DND-41 (cell line): ENCODE measurements at regions not wholly inside any gene's neighbourhood (a gene's known extent, or its start where the extent isn't known, plus 50 kb on each side); places are given as distances from the start of the nearest gene placed in this dataset.

Source experiments
- EZH2 ChIP-seq: IDR thresholded peaks from 3 replicates; pipeline ENCODE4 v1.6.1; 2012; ENCODE audit warnings: borderline replicate concordance, low read depth, mild to moderate bottlenecking, moderate library complexity, low read length, inconsistent platforms; ENCODE audit not compliant: severe bottlenecking
- TF ChIP-seq, protein P1 (sequence below): IDR thresholded peaks from 2 replicates; pipeline ENCODE4 v1.5.1; 2012; ENCODE audit warnings: borderline replicate concordance, low read length, moderate library complexity, mild to moderate bottlenecking; ENCODE audit not compliant: poor library complexity, severe bottlenecking; ENCODE audit errors: extremely low read depth

- TF ChIP-seq, protein P1, sequence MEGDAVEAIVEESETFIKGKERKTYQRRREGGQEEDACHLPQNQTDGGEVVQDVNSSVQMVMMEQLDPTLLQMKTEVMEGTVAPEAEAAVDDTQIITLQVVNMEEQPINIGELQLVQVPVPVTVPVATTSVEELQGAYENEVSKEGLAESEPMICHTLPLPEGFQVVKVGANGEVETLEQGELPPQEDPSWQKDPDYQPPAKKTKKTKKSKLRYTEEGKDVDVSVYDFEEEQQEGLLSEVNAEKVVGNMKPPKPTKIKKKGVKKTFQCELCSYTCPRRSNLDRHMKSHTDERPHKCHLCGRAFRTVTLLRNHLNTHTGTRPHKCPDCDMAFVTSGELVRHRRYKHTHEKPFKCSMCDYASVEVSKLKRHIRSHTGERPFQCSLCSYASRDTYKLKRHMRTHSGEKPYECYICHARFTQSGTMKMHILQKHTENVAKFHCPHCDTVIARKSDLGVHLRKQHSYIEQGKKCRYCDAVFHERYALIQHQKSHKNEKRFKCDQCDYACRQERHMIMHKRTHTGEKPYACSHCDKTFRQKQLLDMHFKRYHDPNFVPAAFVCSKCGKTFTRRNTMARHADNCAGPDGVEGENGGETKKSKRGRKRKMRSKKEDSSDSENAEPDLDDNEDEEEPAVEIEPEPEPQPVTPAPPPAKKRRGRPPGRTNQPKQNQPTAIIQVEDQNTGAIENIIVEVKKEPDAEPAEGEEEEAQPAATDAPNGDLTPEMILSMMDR: no peak
- TF ChIP-seq EZH2: no peak
These were observed 376.8 kb upstream of the STEAP1 start for GRCh38 chr7:89777499-89777898.
